Panc1 (cell line): ENCODE measurements at regions not wholly inside any gene's neighbourhood (a gene's known extent, or its start where the extent isn't known, plus 50 kb on each side); places are given as distances from the start of the nearest gene placed in this dataset.

Experiments
- SIN3A ChIP-seq: IDR thresholded peaks from 2 replicates; pipeline ENCODE4 v1.6.1; 2012; ENCODE audit warnings: low read depth, mild to moderate bottlenecking, low read length, moderate library complexity, borderline replicate concordance; ENCODE audit not compliant: insufficient read depth
- TF ChIP-seq, protein P1 (sequence below): fragments of 450-650 bp; IDR thresholded peaks from 2 replicates; pipeline ENCODE4 v1.5.1; 2017; ENCODE audit warnings: mild to moderate bottlenecking

DNA sequence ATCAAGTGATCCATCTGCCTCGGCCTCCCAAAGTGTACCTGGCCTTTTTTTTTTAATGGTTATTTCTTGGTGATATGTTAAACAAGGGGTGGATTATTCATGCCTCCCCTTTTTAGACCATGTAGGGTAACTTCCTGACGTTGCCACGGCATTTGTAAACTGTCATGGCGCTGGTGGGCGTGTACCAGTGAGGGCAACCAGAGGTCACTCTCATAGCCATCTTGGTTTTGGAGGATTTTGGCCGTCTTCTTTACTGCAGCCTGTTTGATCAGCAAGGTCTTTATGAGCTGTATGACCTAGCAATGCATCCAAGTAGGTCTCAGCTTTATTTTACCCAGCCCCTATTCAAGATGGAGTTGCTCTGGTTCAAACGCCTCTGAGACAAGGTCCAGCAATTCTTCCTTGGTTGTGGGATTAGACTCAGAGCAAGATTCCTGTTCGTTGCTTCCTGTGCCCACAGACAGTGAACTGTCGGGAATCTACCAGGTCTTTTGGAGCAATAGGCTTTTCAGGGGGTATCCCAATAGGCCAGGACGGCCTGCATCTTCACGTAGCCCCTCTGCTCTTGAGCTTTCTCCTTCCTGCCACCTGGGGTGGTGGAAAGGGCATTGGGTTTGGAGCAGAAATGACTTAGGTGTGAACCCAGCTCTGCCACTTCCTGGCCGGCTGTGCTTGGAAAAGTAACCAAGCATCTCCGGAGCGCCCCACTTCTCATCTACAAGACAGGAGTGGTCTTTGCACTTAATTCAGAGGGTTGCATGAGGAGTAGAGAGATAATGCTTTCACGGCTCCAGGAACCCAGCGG is 52.9 kb upstream of the SEC14L1 start:
- TF ChIP-seq, protein P1, sequence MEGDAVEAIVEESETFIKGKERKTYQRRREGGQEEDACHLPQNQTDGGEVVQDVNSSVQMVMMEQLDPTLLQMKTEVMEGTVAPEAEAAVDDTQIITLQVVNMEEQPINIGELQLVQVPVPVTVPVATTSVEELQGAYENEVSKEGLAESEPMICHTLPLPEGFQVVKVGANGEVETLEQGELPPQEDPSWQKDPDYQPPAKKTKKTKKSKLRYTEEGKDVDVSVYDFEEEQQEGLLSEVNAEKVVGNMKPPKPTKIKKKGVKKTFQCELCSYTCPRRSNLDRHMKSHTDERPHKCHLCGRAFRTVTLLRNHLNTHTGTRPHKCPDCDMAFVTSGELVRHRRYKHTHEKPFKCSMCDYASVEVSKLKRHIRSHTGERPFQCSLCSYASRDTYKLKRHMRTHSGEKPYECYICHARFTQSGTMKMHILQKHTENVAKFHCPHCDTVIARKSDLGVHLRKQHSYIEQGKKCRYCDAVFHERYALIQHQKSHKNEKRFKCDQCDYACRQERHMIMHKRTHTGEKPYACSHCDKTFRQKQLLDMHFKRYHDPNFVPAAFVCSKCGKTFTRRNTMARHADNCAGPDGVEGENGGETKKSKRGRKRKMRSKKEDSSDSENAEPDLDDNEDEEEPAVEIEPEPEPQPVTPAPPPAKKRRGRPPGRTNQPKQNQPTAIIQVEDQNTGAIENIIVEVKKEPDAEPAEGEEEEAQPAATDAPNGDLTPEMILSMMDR: no peak
- TF ChIP-seq SIN3A: no peak
